ENCODE measurements at regions not wholly inside any gene's neighbourhood (a gene's known extent, or its start where the extent isn't known, plus 50 kb on each side); places are given as distances from the start of the nearest gene placed in this dataset.

GRCh38 chr5:175388531-175388930 lies 55.5 kb downstream of the DRD1 start:
- DNase-seq (ENCODE audit: low read depth, low spot score) = no peak

GRCh38 chr5:175387144-175387543 lies 56.8 kb downstream of the DRD1 start:
- DNase-seq (ENCODE audit: low read depth, low spot score) = no peak

GRCh38 chr5:175386526-175386925 lies 57.5 kb downstream of the DRD1 start:
- DNase-seq (ENCODE audit: low read depth, low spot score) = no peak

- no peak for DNase-seq (ENCODE audit: low read depth, low spot score)
Observed at GRCh38 chr5:175385691-175386362, 58.2 kb downstream of the DRD1 start.

GRCh38 chr5:175384724-175385552 lies 59.0 kb downstream of the DRD1 start:
- no peak for DNase-seq (ENCODE audit: low read depth, low spot score)

- DNase-seq (ENCODE audit: low read depth, low spot score) = no peak
Observed at GRCh38 chr5:175383350-175383749, 60.6 kb downstream of the DRD1 start.

GRCh38 chr5:175382171-175382570 lies 61.8 kb downstream of the DRD1 start:
- no peak for DNase-seq (ENCODE audit: low read depth, low spot score)

GRCh38 chr5:175381130-175381529 lies 62.9 kb downstream of the DRD1 start:
- DNase-seq (ENCODE audit: low read depth, low spot score) = no peak

- DNase-seq (ENCODE audit: low read depth, low spot score) = no peak
Observed at GRCh38 chr5:175380701-175381100, 63.3 kb downstream of the DRD1 start.

- DNase-seq (ENCODE audit: low read depth, low spot score) = no peak
Observed at GRCh38 chr5:175379867-175380266, 64.1 kb downstream of the DRD1 start.

- no peak for DNase-seq (ENCODE audit: low read depth, low spot score)
Observed at GRCh38 chr5:175378444-175379028, 65.4 kb downstream of the DRD1 start.

- DNase-seq (ENCODE audit: low read depth, low spot score) = no peak
Observed at GRCh38 chr5:175377816-175378215, 66.2 kb downstream of the DRD1 start.

GRCh38 chr5:175374166-175374875 lies 69.7 kb downstream of the DRD1 start:
- no peak for DNase-seq (ENCODE audit: low read depth, low spot score)

GRCh38 chr5:175365866-175366265 lies 78.1 kb downstream of the DRD1 start:
- no peak for DNase-seq (ENCODE audit: low read depth, low spot score)

GRCh38 chr5:175363300-175363699 lies 80.7 kb downstream of the DRD1 start:
- no peak for DNase-seq (ENCODE audit: low read depth, low spot score)

GRCh38 chr5:175357995-175358394 lies 86.0 kb downstream of the DRD1 start:
- no peak for DNase-seq (ENCODE audit: low read depth, low spot score)

- DNase-seq (ENCODE audit: low read depth, low spot score) = no peak
Observed at GRCh38 chr5:175356428-175356827, 87.6 kb downstream of the DRD1 start.

GRCh38 chr5:175354964-175355363 lies 89.0 kb downstream of the DRD1 start:
- no peak for DNase-seq (ENCODE audit: low read depth, low spot score)

GRCh38 chr5:175353926-175354325 lies 90.1 kb downstream of the DRD1 start:
- no peak for DNase-seq (ENCODE audit: low read depth, low spot score)

GRCh38 chr5:175351897-175352590 lies 91.9 kb downstream of the DRD1 start:
- DNase-seq (ENCODE audit: low read depth, low spot score) = no peak

- no peak for DNase-seq (ENCODE audit: low read depth, low spot score)
Observed at GRCh38 chr5:175351126-175351525, 92.9 kb downstream of the DRD1 start.

- DNase-seq (ENCODE audit: low read depth, low spot score) = no peak
Observed at GRCh38 chr5:175347931-175348330, 96.1 kb downstream of the DRD1 start.

Measured in activated CD4-positive, CD25-positive, alpha-beta regulatory T cell treated with anti-CD3 and anti-CD28 coated beads, Interleukin-2, amount 50 U/mL, for 16 hours (primary cell).